H1 (cell line): ENCODE measurements at regions not wholly inside any gene's neighbourhood (a gene's known extent, or its start where the extent isn't known, plus 50 kb on each side); places are given as distances from the start of the nearest gene placed in this dataset.

ENCODE experiments used
- CTCF ChIA-PET: fragments of 300-600 bp; sonication (Branson Sonifier 250); formaldehyde crosslinking; loops from one replicate; lab custom pipeline; 2021; ENCODE audit not compliant: partially characterized antibody; lab: Charles Lee
- POLR2A ChIA-PET: fragments of 300-600 bp; sonication (Branson Sonifier 250); formaldehyde crosslinking; loops from one replicate; lab custom pipeline; 2021; ENCODE audit warnings: inconsistent platforms; ENCODE audit not compliant: partially characterized antibody; lab: Charles Lee
- DNase-seq, 2 experiments: peaks; one replicate each; pipeline versions ENCODE4 v3.0.0 to v3.0.0-alpha.2; 2010 to 2022; ENCODE audit warnings: low spot score in 2 of 2, low read depth in 1 of 2, mixed read lengths in 1 of 2
- FAIRE-seq: peaks from 2 replicates; lab custom pipeline; 2011; peaks lifted over from hg19 to GRCh38; lab: Jason Lieb, UNC
- H2AFZ ChIP-seq: 2 replicates; pipeline ENCODE4 v1.8.1; 2012; ENCODE audit warnings: low read length, inconsistent platforms
- H2AK5ac ChIP-seq: 2 replicates; pipeline ENCODE4 v1.6.1; 2013; ENCODE audit warnings: low read depth, low read length
- H2BK120ac ChIP-seq: replicated peaks from 2 replicates; pipeline ENCODE3; 2013; ENCODE audit warnings: low read depth, low read length, inconsistent platforms
- H2BK12ac ChIP-seq: 2 replicates; pipeline ENCODE4 v1.6.1; 2013; ENCODE audit warnings: low read depth, low read length
- H2BK15ac ChIP-seq: 2 replicates; pipeline ENCODE4 v1.6.1; 2013; ENCODE audit warnings: low read length
- H2BK20ac ChIP-seq: 2 replicates; pipeline ENCODE4 v1.6.1; 2013; ENCODE audit warnings: low read length
- H2BK5ac ChIP-seq: 2 replicates; pipeline ENCODE4 v1.6.1; 2013; ENCODE audit warnings: low read depth, low read length
- H3K14ac ChIP-seq: 2 replicates; pipeline ENCODE4 v1.6.1; 2013; ENCODE audit warnings: inconsistent platforms; ENCODE audit not compliant: insufficient read length
- H3K18ac ChIP-seq: 2 replicates; pipeline ENCODE4 v1.6.1; 2013; ENCODE audit warnings: low read length; ENCODE audit errors: extremely low read depth
- H3K23ac ChIP-seq: 2 replicates; pipeline ENCODE4 v1.6.1; 2013; ENCODE audit warnings: inconsistent platforms; ENCODE audit not compliant: insufficient read length
- H3K23me2 ChIP-seq: 2 replicates; pipeline ENCODE4 v1.6.1; 2013; ENCODE audit warnings: low read depth, low read length
- H3K27ac ChIP-seq: 2 replicates; pipeline ENCODE4 v1.6.1; 2011; ENCODE audit warnings: low read depth, low read length, inconsistent platforms
- H3K27me3 ChIP-seq, 4 experiments: replicated peaks in 1 of 4; 1 replicate in 1 of 4; 2 replicates in 3 of 4; pipeline versions ENCODE4 v1.6.1 to v1.8.1; 2011 to 2013; ENCODE audit warnings: low read length in 3 of 4, mild to moderate bottlenecking in 3 of 4, inconsistent platforms in 2 of 4, mixed read lengths in 2 of 4, moderate library complexity in 1 of 4; ENCODE audit not compliant: control insufficient read depth in 3 of 4, insufficient read depth in 3 of 4; ENCODE audit errors: extremely low read depth in 1 of 4
- H3K36me3 ChIP-seq, 4 experiments: 2 replicates each; pipeline versions ENCODE4 v1.6.1 to v1.8.1; 2011 to 2013; ENCODE audit warnings: mild to moderate bottlenecking in 4 of 4, low read length in 3 of 4, moderate library complexity in 2 of 4, control low read depth in 1 of 4, inconsistent platforms in 1 of 4; ENCODE audit not compliant: insufficient read depth in 4 of 4, control insufficient read depth in 2 of 4
- H3K4ac ChIP-seq: replicated peaks from 2 replicates; pipeline ENCODE3; 2013; ENCODE audit warnings: low read length, low read depth, mixed read lengths, inconsistent platforms; ENCODE audit not compliant: insufficient read length
- H3K4me1 ChIP-seq, 4 experiments: replicated peaks in 1 of 4; 1 replicate in 1 of 4; 2 replicates in 3 of 4; pipeline versions ENCODE4 v1.6.1 to v1.8.1; 2011 to 2013; ENCODE audit warnings: low read length in 3 of 4, inconsistent platforms in 2 of 4, mixed read lengths in 1 of 4; ENCODE audit not compliant: insufficient read depth in 4 of 4, control insufficient read depth in 3 of 4
- H3K4me2 ChIP-seq, 2 experiments: 2 replicates each; pipeline versions ENCODE4 v1.6.1 to v1.8.1; 2011 to 2013; ENCODE audit warnings: low read depth in 2 of 2, low read length in 2 of 2, control low read depth in 1 of 2, inconsistent platforms in 1 of 2, mild to moderate bottlenecking in 1 of 2; ENCODE audit not compliant: insufficient read depth in 1 of 2
- H3K4me3 ChIP-seq, 4 experiments: fragments of 200-600, 300-600 bp in 1 of 4; sonication (generic), shearing (Covaris generic), sonication (Bioruptor Twin) in 1 of 4; 2 replicates each; pipeline versions ENCODE4 v1.5.1 to v1.8.1; 2011 to 2016; ENCODE audit warnings: low read length in 4 of 4, low read depth in 3 of 4, control low read depth in 2 of 4, inconsistent platforms in 2 of 4, mild to moderate bottlenecking in 2 of 4, mixed read lengths in 1 of 4, moderate library complexity in 1 of 4; ENCODE audit not compliant: insufficient read depth in 2 of 4; ENCODE audit errors: extremely low read depth in 1 of 4
- H3K56ac ChIP-seq: replicated peaks from 2 replicates; pipeline ENCODE3; 2013; ENCODE audit warnings: low read depth, mild to moderate bottlenecking, mixed read lengths, low read length, inconsistent platforms; ENCODE audit not compliant: insufficient read length
- H3K79me1 ChIP-seq: 2 replicates; pipeline ENCODE4 v1.6.1; 2013; ENCODE audit warnings: low read depth, low read length, control low read depth
- H3K79me2 ChIP-seq, 2 experiments: 2 replicates each; pipeline versions ENCODE4 v1.6.1 to v1.8.1; 2012 to 2013; ENCODE audit warnings: low read length in 2 of 2, mild to moderate bottlenecking in 2 of 2, inconsistent platforms in 1 of 2; ENCODE audit not compliant: insufficient read depth in 2 of 2, control insufficient read depth in 1 of 2
- H3K9ac ChIP-seq, 4 experiments: replicated peaks in 1 of 4; 1 replicate in 1 of 4; 2 replicates in 3 of 4; pipeline versions ENCODE4 v1.6.1 to v1.8.1; 2011 to 2013; ENCODE audit warnings: low read depth in 3 of 4, low read length in 3 of 4, control low read depth in 2 of 4, mild to moderate bottlenecking in 2 of 4, moderate library complexity in 2 of 4, inconsistent platforms in 1 of 4; ENCODE audit errors: extremely low read depth in 1 of 4
- H3K9me3 ChIP-seq, 2 experiments: 2 replicates each; pipeline versions ENCODE4 v1.6.1 to v1.8.1; 2012 to 2013; ENCODE audit warnings: mild to moderate bottlenecking in 2 of 2, moderate library complexity in 2 of 2, control low read depth in 1 of 2, inconsistent platforms in 1 of 2, low read depth in 1 of 2, low read length in 1 of 2, mixed read lengths in 1 of 2; ENCODE audit not compliant: insufficient read depth in 2 of 2
- H4K20me1 ChIP-seq, 2 experiments: replicated peaks in 1 of 2; 2 replicates each; pipeline versions ENCODE3 to v1.8.1; 2011 to 2013; ENCODE audit warnings: inconsistent platforms in 2 of 2, low read length in 2 of 2, mild to moderate bottlenecking in 1 of 2; ENCODE audit not compliant: insufficient read depth in 2 of 2, control insufficient read depth in 1 of 2
- H4K5ac ChIP-seq: 2 replicates; pipeline ENCODE4 v1.6.1; 2013; ENCODE audit warnings: low read length, low read depth, mixed read lengths, inconsistent platforms; ENCODE audit not compliant: insufficient read length
- H4K8ac ChIP-seq: 2 replicates; pipeline ENCODE4 v1.8.0; 2013; ENCODE audit warnings: mild to moderate bottlenecking, moderate library complexity, low read length, inconsistent platforms; ENCODE audit not compliant: insufficient read depth; ENCODE audit errors: extremely low read depth
- H4K91ac ChIP-seq: replicated peaks from 2 replicates; pipeline ENCODE3; 2013; ENCODE audit warnings: low read length, mixed read lengths, inconsistent platforms; ENCODE audit not compliant: insufficient read length
- BCL11A ChIP-seq, 2 experiments: IDR thresholded peaks; one replicate each; pipeline ENCODE4 v1.6.1; 2011; ENCODE audit warnings: low read depth in 2 of 2, low read length in 2 of 2, mild to moderate bottlenecking in 2 of 2
- BRCA1 ChIP-seq: IDR thresholded peaks from 2 replicates; pipeline ENCODE4 v1.6.1; 2012; ENCODE audit warnings: low read depth, low read length, improper control_type of control experiment
- CEBPB ChIP-seq: IDR thresholded peaks from 2 replicates; pipeline ENCODE4 v1.6.1; 2012; ENCODE audit warnings: low read depth, low read length
- CHD1 ChIP-seq: IDR thresholded peaks from 2 replicates; pipeline ENCODE4 v1.6.1; 2012; ENCODE audit warnings: low read depth, low read length, improper control_type of control experiment
- EP300 ChIP-seq, 2 experiments: IDR thresholded peaks; 1 replicate in 1 of 2; 2 replicates in 1 of 2; pipeline ENCODE4 v1.6.1; 2011 to 2012; ENCODE audit warnings: low read depth in 2 of 2, low read length in 2 of 2, mild to moderate bottlenecking in 2 of 2, borderline replicate concordance in 1 of 2, inconsistent platforms in 1 of 2, moderate library complexity in 1 of 2
- JUND ChIP-seq: IDR thresholded peaks from 2 replicates; pipeline ENCODE4 v1.6.1; 2011; ENCODE audit warnings: mild to moderate bottlenecking, improper control_type of control experiment, low read length
- KDM4A ChIP-seq: IDR thresholded peaks from one replicate; pipeline ENCODE4 v1.7.1; 2012; ENCODE audit warnings: low read depth, mild to moderate bottlenecking, moderate library complexity, low read length, inconsistent platforms; ENCODE audit not compliant: severe bottlenecking
- KDM5A ChIP-seq: fragments of 200-600 bp; IDR thresholded peaks from 2 replicates; pipeline ENCODE4 v1.7.1; 2012; ENCODE audit warnings: mild to moderate bottlenecking, low read length, inconsistent platforms, mixed read lengths
- NANOG ChIP-seq: IDR thresholded peaks from 2 replicates; pipeline ENCODE4 v1.6.1; 2011; ENCODE audit warnings: low read length, low read depth, mild to moderate bottlenecking, inconsistent platforms; ENCODE audit not compliant: insufficient read depth, poor library complexity, severe bottlenecking
- POLR2A ChIP-seq, 2 experiments: IDR thresholded peaks; 1 replicate in 1 of 2; 2 replicates in 1 of 2; pipeline ENCODE4 v1.6.1; 2011; ENCODE audit warnings: low read depth in 2 of 2, low read length in 2 of 2, mild to moderate bottlenecking in 2 of 2; ENCODE audit errors: control extremely low read depth in 1 of 2
- WGBS, 2 experiments: shearing (Covaris generic) in 1 of 2; methylation state at CpG; one replicate each; pipeline versions ENCODE4 v1.1.6 to v1.1.7; 2013 to 2015; ENCODE audit warnings: low lambda C conversion rate in 2 of 2, mixed read lengths in 2 of 2, inconsistent platforms in 1 of 2, low coverage in 1 of 2, missing lambda C conversion rate in 1 of 2; ENCODE audit not compliant: insufficient replicate concordance in 2 of 2, insufficient coverage in 1 of 2, insufficient read length in 1 of 2; ENCODE audit errors: extremely low coverage in 1 of 2, missing lambda C conversion rate in 1 of 2; 5-methylcytosine and 5-hydroxymethylcytosine counted together
- TF ChIP-seq, protein P1 (sequence below): IDR thresholded peaks from 2 replicates; pipeline ENCODE4 v1.6.1; 2011; ENCODE audit warnings: low read length, improper control_type of control experiment

DNA sequence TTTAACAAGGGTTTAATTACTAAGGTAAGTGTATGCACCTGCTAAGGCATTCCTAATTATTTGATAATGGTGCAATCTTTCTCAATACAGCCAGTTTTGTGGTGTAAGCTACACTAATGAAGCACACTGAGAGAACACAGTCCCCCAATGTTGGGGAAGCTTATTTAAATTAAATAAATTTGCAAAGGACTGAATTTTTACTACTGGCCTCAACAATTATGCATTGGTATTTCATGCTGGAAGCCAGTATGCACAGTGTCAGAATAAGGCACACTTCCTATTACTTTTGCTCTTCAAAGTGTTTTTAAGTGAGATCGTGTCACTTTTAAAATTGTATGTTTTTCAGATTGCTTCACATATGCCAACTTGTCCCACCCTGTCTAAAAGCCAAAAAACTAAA is 103.2 kb upstream of the ZNF521 start:
- H3K9ac ChIP-seq: no peak overlapping the region
- WGBS, 2 experiments: 96% methylated on average over 1 of the region's 1 CpG; no CpG with 5 or more reads in 1 of the 2 experiments
- no peaks in the 10 kb centered on the region for H3K36me3 ChIP-seq
- H2BK20ac ChIP-seq: no peak overlapping the region
- H3K79me1 ChIP-seq: no peaks in the 10 kb centered on the region
- H4K8ac ChIP-seq: no peak overlapping the region
- H3K27me3 ChIP-seq: no peaks in the 10 kb centered on the region
- H3K4me1 ChIP-seq: 0 out of 7 replicates have a peak, but pooled peaks cover 0 to 3% (median under 1%) of the 10 kb centered on the region in 4 experiments
- no peaks in the 10 kb centered on the region for H3K79me2 ChIP-seq
- H3K4me2 ChIP-seq: no peak overlapping the region
- FAIRE-seq (no peak), DNase-seq (no peak)
- no peak overlapping the region for H4K5ac ChIP-seq
- no peaks in the 10 kb centered on the region for H4K20me1 ChIP-seq
- no peak overlapping the region for H3K27ac ChIP-seq
- no peak overlapping the region for H3K23ac ChIP-seq
- H3K56ac ChIP-seq: no peak overlapping the region
- no peaks in the 10 kb centered on the region for H3K9me3 ChIP-seq
- H2BK120ac ChIP-seq: no peak overlapping the region
- ChIA-PET POLR2A (no interaction called here), CTCF (interaction anchor here (2.2 kb wide), 1 partner anchor 8 kb away, joined by 5 read pairs; no protein-coding TSS in a partner anchor)
- H3K4ac ChIP-seq: no peak overlapping the region
- H2BK12ac ChIP-seq: no peak overlapping the region
- no peaks in the 10 kb centered on the region for H3K23me2 ChIP-seq
- no peak overlapping the region for H2BK15ac ChIP-seq
- no peak overlapping the region for H3K18ac ChIP-seq
- no peak overlapping the region for H2AFZ ChIP-seq
- H2AK5ac ChIP-seq: no peak overlapping the region
- H4K91ac ChIP-seq: no peak overlapping the region
- H2BK5ac ChIP-seq: no peak overlapping the region
- H3K14ac ChIP-seq: no peak overlapping the region
- no peak overlapping the region for H3K4me3 ChIP-seq
- TF ChIP-seq EP300 (IDR thresholded peaks at IDR 0.05; ENCODE audit: borderline replicate concordance in 1 of 2, low read depth in 2 of 2, low read length in 2 of 2) (no peak), BCL11A (IDR thresholded peaks at IDR 0.05; ENCODE audit: low read depth in 2 of 2, low read length in 2 of 2) (no peak), KDM5A (no peak), CEBPB (no peak), CHD1 (no peak), KDM4A (no peak), NANOG (no peak), POLR2A (IDR thresholded peaks at IDR 0.05; ENCODE audit: control extremely low read depth in 1 of 2, low read depth in 2 of 2, low read length in 2 of 2) (no peak), JUND (no peak), BRCA1 (no peak)
- TF ChIP-seq, protein P1, sequence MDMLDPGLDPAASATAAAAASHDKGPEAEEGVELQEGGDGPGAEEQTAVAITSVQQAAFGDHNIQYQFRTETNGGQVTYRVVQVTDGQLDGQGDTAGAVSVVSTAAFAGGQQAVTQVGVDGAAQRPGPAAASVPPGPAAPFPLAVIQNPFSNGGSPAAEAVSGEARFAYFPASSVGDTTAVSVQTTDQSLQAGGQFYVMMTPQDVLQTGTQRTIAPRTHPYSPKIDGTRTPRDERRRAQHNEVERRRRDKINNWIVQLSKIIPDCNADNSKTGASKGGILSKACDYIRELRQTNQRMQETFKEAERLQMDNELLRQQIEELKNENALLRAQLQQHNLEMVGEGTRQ: no peak
